A673 (cell line): ENCODE measurements at regions not wholly inside any gene's neighbourhood (a gene's known extent, or its start where the extent isn't known, plus 50 kb on each side); places are given as distances from the start of the nearest gene placed in this dataset.

ENCODE experiments used
- BruUV-seq: library from RNA; stranded (reverse); fragments of 400-500 nt; replicated peaks from 2 replicates; lab custom pipeline; 2021; lab: Mats Ljungman, UMichigan
- CTCF ChIA-PET: fragments of 300-600 bp; sonication (Branson Sonifier 250); formaldehyde crosslinking; loops from one replicate; lab custom pipeline; 2022; ENCODE audit warnings: antibody characterized with exemption; lab: Charles Lee
- POLR2A ChIA-PET: fragments of 300-600 bp; sonication (Branson Sonifier 250); formaldehyde crosslinking; loops from one replicate; lab custom pipeline; 2022; ENCODE audit warnings: antibody characterized with exemption; ENCODE audit not compliant: low non-redundant PET; lab: Charles Lee
- DNase-seq: peaks from one replicate; pipeline ENCODE4 v3.0.0-alpha.2; 2015; ENCODE audit warnings: low spot score
- H3K27ac ChIP-seq: fragments of 200-600 bp; sonication (generic); 2 replicates; pipeline ENCODE4 v1.5.1; 2016; ENCODE audit warnings: mixed run types, low read depth, mild to moderate bottlenecking, mixed read lengths, antibody characterized with exemption, low read length; ENCODE audit not compliant: poor library complexity, severe bottlenecking
- H3K27me3 ChIP-seq: fragments of 200-600 bp; sonication (generic); replicated peaks from 2 replicates; pipeline ENCODE4 v1.6.1; 2017; ENCODE audit warnings: mixed run types, low read depth, mild to moderate bottlenecking, mixed read lengths, antibody characterized with exemption, low read length; ENCODE audit not compliant: insufficient read depth, poor library complexity
- H3K36me3 ChIP-seq: fragments of 200-600 bp; sonication (generic); 2 replicates; pipeline ENCODE4 v1.6.1; 2016; ENCODE audit warnings: mixed run types, mild to moderate bottlenecking, mixed read lengths, antibody characterized with exemption, low read length; ENCODE audit not compliant: insufficient read depth, poor library complexity, severe bottlenecking
- H3K4me1 ChIP-seq: fragments of 200-600 bp; sonication (generic); 2 replicates; pipeline ENCODE4 v1.6.1; 2017; ENCODE audit warnings: mixed run types, mild to moderate bottlenecking, mixed read lengths, antibody characterized with exemption, low read length; ENCODE audit not compliant: insufficient read depth, poor library complexity, severe bottlenecking
- H3K4me3 ChIP-seq: fragments of 200-600 bp; sonication (generic); 2 replicates; pipeline ENCODE4 v1.5.1; 2016; ENCODE audit warnings: low read depth, mixed run types, mild to moderate bottlenecking, mixed read lengths, low read length; ENCODE audit not compliant: poor library complexity, severe bottlenecking
- H3K9me3 ChIP-seq: fragments of 200-600 bp; sonication (generic); 2 replicates; pipeline ENCODE4 v1.6.1; 2016; ENCODE audit warnings: mixed run types, low read depth, mild to moderate bottlenecking, mixed read lengths, antibody characterized with exemption, low read length; ENCODE audit not compliant: poor library complexity, severe bottlenecking
- CTCF ChIP-seq: fragments of 300-800, 200-600 bp; sonication (generic); conservative IDR thresholded peaks from 2 replicates; pipeline ENCODE4 v1.5.1; 2017; ENCODE audit warnings: low read depth, mild to moderate bottlenecking, antibody characterized with exemption, low read length, moderate library complexity, mixed read lengths
- EZH2 ChIP-seq: fragments of 200-600 bp; sonication (generic); IDR thresholded peaks from 2 replicates; pipeline ENCODE4 v1.6.1; 2017; ENCODE audit warnings: borderline replicate concordance, low read depth, mild to moderate bottlenecking, mixed read lengths, antibody characterized with exemption, low read length; ENCODE audit not compliant: poor library complexity, severe bottlenecking
- intact Hi-C: fragments of 100-400 bp; cut with micrococcal nuclease; formaldehyde crosslinking; loops from one replicate; pipeline ENCODE4 v1.10.0; 2022; ENCODE audit not compliant: unreplicated experiment

- Histone ChIP-seq H3K4me1 (peaks cover 12% of the 10 kb centered on the region), H3K27ac (no peak overlapping the region), H3K27me3 (no peaks in the 10 kb centered on the region), H3K9me3 (no peaks in the 10 kb centered on the region), H3K36me3 (no peaks in the 10 kb centered on the region), H3K4me3 (no peak overlapping the region)
- CTCF ChIA-PET, result no interaction called here
- intact Hi-C loops, result no loop called here
- no TSS peak for BruUV-seq
- DNase-seq, result no peak
- POLR2A ChIA-PET, result interaction anchor here (0.6 kb wide), 1 partner anchor 128 kb away, joined by 7 read pairs; no protein-coding TSS in a partner anchor
- no peak for TF ChIP-seq CTCF
- no peak for TF ChIP-seq EZH2
These were observed 127.6 kb upstream of the MED13L start for GRCh38 chr12:116404913-116405611.

GRCh38 chr12:116406529-116406928 is 129.0 kb upstream of the MED13L start:
- Histone ChIP-seq H3K4me3 (no peak overlapping the region), H3K27me3 (no peaks in the 10 kb centered on the region), H3K36me3 (no peaks in the 10 kb centered on the region), H3K9me3 (no peaks in the 10 kb centered on the region), H3K27ac (no peak overlapping the region), H3K4me1 (peaks cover 12% of the 10 kb centered on the region)
- no peak for TF ChIP-seq EZH2
- TF ChIP-seq CTCF, result peak; percentile 23; the same call in 1 of the 2 replicates
- ChIA-PET POLR2A (no interaction called here), CTCF (no interaction called here)
- intact Hi-C loops, result no loop called here
- no TSS peak for BruUV-seq
- peak; percentile 94 for DNase-seq

- ChIA-PET POLR2A (no interaction called here), CTCF (no interaction called here)
- Histone ChIP-seq H3K36me3 (no peaks in the 10 kb centered on the region), H3K27me3 (no peaks in the 10 kb centered on the region), H3K4me3 (no peak overlapping the region), H3K4me1 (peaks cover 12% of the 10 kb centered on the region), H3K27ac (no peak overlapping the region), H3K9me3 (no peaks in the 10 kb centered on the region)
- intact Hi-C loops, result no loop called here
- no TSS peak for BruUV-seq
- DNase-seq, result no peak
- TF ChIP-seq EZH2 (no peak), CTCF (no peak)
These were observed 131.2 kb upstream of the MED13L start for GRCh38 chr12:116408489-116409250.
